GM12878 (cell line): ENCODE measurements at regions not wholly inside any gene's neighbourhood (a gene's known extent, or its start where the extent isn't known, plus 50 kb on each side); places are given as distances from the start of the nearest gene placed in this dataset.

Source experiments
- ATAC-seq: fragments of 200-7000 bp; cut with Tn5 transposase; 3 replicates; pipeline ENCODE4 v1.9.1; 2020; ENCODE audit warnings: mild to moderate bottlenecking, moderate library complexity
- BruUV-seq: library from RNA; stranded (reverse); fragments of 400-500 nt; replicated peaks from 2 replicates; lab custom pipeline; 2021; lab: Mats Ljungman, UMichigan
- CTCF ChIA-PET: fragments of 300-600 bp; sonication (Branson Sonifier 250); formaldehyde crosslinking; extraction: SDS; loops from one replicate; lab custom pipeline; 2021; ENCODE audit warnings: inconsistent platforms; lab: Yijun Ruan, JAX
- POLR2A ChIA-PET: fragments of 350-600 bp; formaldehyde crosslinking; extraction: SDS; loops from one replicate; lab custom pipeline; 2021; ENCODE audit warnings: inconsistent platforms; lab: Charles Lee
- RAD21 ChIA-PET: fragments of 300-600 bp; sonication (Branson Sonifier 250); formaldehyde crosslinking; loops from one replicate; lab custom pipeline; 2023; ENCODE audit warnings: antibody characterized with exemption; ENCODE audit not compliant: unreplicated experiment; lab: Charles Lee
- SMC1A ChIA-PET: fragments of 300-600 bp; sonication (Branson Sonifier 250); formaldehyde crosslinking; loops from one replicate; lab custom pipeline; 2023; ENCODE audit not compliant: unreplicated experiment, uncharacterized antibody; lab: Charles Lee
- DNase-seq: peaks from one replicate; pipeline ENCODE4 v3.0.0-alpha.2; 2011; ENCODE audit warnings: low read depth, low spot score
- FAIRE-seq: peaks from 3 replicates; lab custom pipeline; 2011; peaks lifted over from hg19 to GRCh38; lab: Jason Lieb, UNC
- H2AFZ ChIP-seq: 2 replicates; pipeline ENCODE4 v1.6.0; 2011; ENCODE audit warnings: low read depth, low read length, control low read depth; ENCODE audit not compliant: control insufficient read depth
- H3K27ac ChIP-seq: 2 replicates; pipeline ENCODE4 v1.5.1; 2011; ENCODE audit warnings: control low read depth; ENCODE audit not compliant: control insufficient read depth, insufficient read depth
- H3K27me3 ChIP-seq, 2 experiments: replicated peaks in 1 of 2; 2 replicates each; pipeline versions ENCODE4 v1.6.0 to v1.6.1; 2011; ENCODE audit warnings: low read length in 1 of 2; ENCODE audit not compliant: control insufficient read depth in 2 of 2, insufficient read depth in 2 of 2
- H3K36me3 ChIP-seq, 2 experiments: 2 replicates each; pipeline ENCODE4 v1.5.1; 2011; ENCODE audit warnings: low read length in 1 of 2; ENCODE audit not compliant: control insufficient read depth in 2 of 2, insufficient read depth in 2 of 2
- H3K4me1 ChIP-seq: 2 replicates; pipeline ENCODE4 v1.6.1; 2011; ENCODE audit warnings: mild to moderate bottlenecking, low read length, moderate library complexity, mixed read lengths; ENCODE audit not compliant: control insufficient read depth, insufficient read depth
- H3K4me2 ChIP-seq: 2 replicates; pipeline ENCODE4 v1.6.0; 2011; ENCODE audit warnings: control low read depth; ENCODE audit not compliant: control insufficient read depth, insufficient read depth
- H3K4me3 ChIP-seq: fragments of 200-600 bp; sonication (generic); 2 replicates; pipeline ENCODE4 v1.5.1; 2016
- H3K79me2 ChIP-seq: 2 replicates; pipeline ENCODE4 v1.6.0; 2011; ENCODE audit warnings: low read length; ENCODE audit not compliant: control insufficient read depth, insufficient read depth
- H3K9ac ChIP-seq: 2 replicates; pipeline ENCODE4 v1.8.0; 2011; ENCODE audit warnings: low read length, control low read depth, mixed read lengths; ENCODE audit not compliant: control insufficient read depth, insufficient read depth
- H3K9me3 ChIP-seq: replicated peaks from 3 replicates; pipeline ENCODE4 v1.5.1; 2011; ENCODE audit warnings: mild to moderate bottlenecking, low read length; ENCODE audit not compliant: control insufficient read depth, insufficient read depth
- H4K20me1 ChIP-seq: 2 replicates; pipeline ENCODE4 v1.6.0; 2011; ENCODE audit not compliant: control insufficient read depth, insufficient read depth
- ASH2L ChIP-seq: fragments of 300-600, 200-600 bp; sonication (generic); IDR thresholded peaks from 2 replicates; pipeline ENCODE4 v1.6.1; 2017; ENCODE audit warnings: low read depth, mild to moderate bottlenecking, borderline replicate concordance
- CHD2 ChIP-seq: IDR thresholded peaks from 2 replicates; pipeline ENCODE4 v1.6.1; 2011; ENCODE audit warnings: low read depth, low read length, improper control_type of control experiment, borderline replicate concordance
- HDAC2 ChIP-seq: fragments of 200-600 bp; sonication (generic); IDR thresholded peaks from 2 replicates; pipeline ENCODE4 v1.6.1; 2017
- IKZF2 ChIP-seq, 2 experiments: fragments of 450-650 bp; IDR thresholded peaks; 2 replicates each; pipeline ENCODE4 v1.6.1; 2017; ENCODE audit warnings: mild to moderate bottlenecking in 2 of 2, moderate library complexity in 2 of 2
- JUND ChIP-seq: IDR thresholded peaks from 2 replicates; pipeline ENCODE4 v1.6.1; 2012; ENCODE audit warnings: low read depth, mild to moderate bottlenecking, low read length, improper control_type of control experiment, moderate library complexity
- NR2F1 ChIP-seq: fragments of 450-650 bp; conservative IDR thresholded peaks from 2 replicates; pipeline ENCODE4 v1.6.1; 2017; ENCODE audit warnings: mild to moderate bottlenecking
- POLR2AphosphoS2 ChIP-seq: IDR thresholded peaks from 2 replicates; pipeline ENCODE4 v1.6.1; 2011; ENCODE audit warnings: low read depth, mild to moderate bottlenecking, low read length, improper control_type of control experiment, moderate library complexity
- RB1 ChIP-seq: fragments of 450-650 bp; formaldehyde crosslinking; IDR thresholded peaks from 2 replicates; pipeline ENCODE4 v1.6.1; 2017; ENCODE audit warnings: mild to moderate bottlenecking, borderline replicate concordance
- RBBP5 ChIP-seq: fragments of 200-600 bp; sonication (generic); conservative IDR thresholded peaks from 2 replicates; pipeline ENCODE4 v1.6.1; 2016
- SP1 ChIP-seq: IDR thresholded peaks from one replicate; pipeline ENCODE4 v1.6.1; 2011; ENCODE audit warnings: low read depth, low read length
- SUZ12 ChIP-seq: fragments of 200-600 bp; sonication (generic); IDR thresholded peaks from one replicate; pipeline ENCODE4 v1.6.1; 2018; ENCODE audit warnings: antibody characterized with exemption, mild to moderate bottlenecking; ENCODE audit not compliant: unreplicated experiment
- ZNF274 ChIP-seq: IDR thresholded peaks from one replicate; pipeline ENCODE4 v1.8.0; 2011; ENCODE audit not compliant: insufficient read length, insufficient read depth
- WGBS: methylation state at CpG from one replicate; pipeline ENCODE4 v1.1.6; 2016; ENCODE audit warnings: low lambda C conversion rate; ENCODE audit not compliant: insufficient replicate concordance, insufficient coverage; ENCODE audit errors: missing lambda C conversion rate; 5-methylcytosine and 5-hydroxymethylcytosine counted together
- in situ Hi-C: fragments of 300-500 bp; cut with MboI; formaldehyde crosslinking; loops from 9 replicates; pipeline ENCODE4 v1.14.3; 2018; ENCODE audit warnings: mixed read lengths
- intact Hi-C: fragments of 100-400 bp; cut with micrococcal nuclease; formaldehyde crosslinking; loops from one replicate; pipeline ENCODE4 v1.14.2; 2022; ENCODE audit not compliant: unreplicated experiment

GRCh38 chr2:22703286-22703920, 681.6 kb upstream of the KLHL29 start:
- Histone ChIP-seq H3K4me1 (no peaks in the 10 kb centered on the region), H3K9ac (no peak overlapping the region), H3K4me2 (no peak overlapping the region), H3K36me3 (no peaks in the 10 kb centered on the region), H3K79me2 (no peaks in the 10 kb centered on the region), H4K20me1 (no peaks in the 10 kb centered on the region), H3K27ac (no peak overlapping the region), H3K9me3 (no peaks in the 10 kb centered on the region), H3K4me3 (no peak overlapping the region), H3K27me3 (no peaks in the 10 kb centered on the region), H2AFZ (no peak overlapping the region)
- BruUV-seq: no TSS peak
- ATAC-seq (no peak), DNase-seq (no peak), FAIRE-seq (no peak)
- ChIA-PET RAD21 (no interaction called here), SMC1A (no interaction called here), CTCF (no interaction called here), POLR2A (no interaction called here)
- intact Hi-C loops: no loop called here
- TF ChIP-seq RB1 (no peak), RBBP5 (no peak), ZNF274 (no peak), POLR2AphosphoS2 (no peak), CHD2 (no peak), SP1 (no peak), JUND (no peak), HDAC2 (no peak), ASH2L (no peak), SUZ12 (no peak), NR2F1 (no peak), IKZF2 (IDR thresholded peaks at IDR 0.05) (no peak)
- in situ Hi-C loops: no loop called here
- 5% methylated on average over 1 of the region's 1 CpG for WGBS
